Vagina (tissue), 2 donors: ENCODE measurements at regions not wholly inside any gene's neighbourhood (a gene's known extent, or its start where the extent isn't known, plus 50 kb on each side); places are given as distances from the start of the nearest gene placed in this dataset.

Source experiments
- CTCF ChIP-seq, 3 experiments: fragments of 450-650 bp in 2 of 3; fragments of 200-600 bp in 1 of 3; sonication (generic) in 1 of 3; IDR thresholded peaks; one replicate each; pipeline ENCODE4 v1.5.1; 2017 to 2019; ENCODE audit warnings: antibody characterized with exemption in 3 of 3, mild to moderate bottlenecking in 2 of 3, moderate library complexity in 2 of 3
- POLR2A ChIP-seq, 2 donors: fragments of 450-650 bp; IDR thresholded peaks; one replicate each; pipeline ENCODE4 v1.6.1; 2017; ENCODE audit warnings: antibody characterized with exemption in 2 of 2, mild to moderate bottlenecking in 2 of 2, moderate library complexity in 2 of 2

GRCh38 chr4:155544547-155544946 is 122.1 kb upstream of the GUCY1A1 start:
- TF ChIP-seq POLR2A (IDR thresholded peaks at IDR 0.05) (no peak), CTCF (IDR thresholded peaks at IDR 0.05) (no peak)
